HG03066 (cell line): ENCODE measurements at regions not wholly inside any gene's neighbourhood (a gene's known extent, or its start where the extent isn't known, plus 50 kb on each side); places are given as distances from the start of the nearest gene placed in this dataset.
"Not testable (repeated sequence)": the region's sequence is repeated elsewhere in the genome, so short reads cannot be mapped to it uniquely, and the experiment has no call there.

Source experiments
- ATAC-seq: cut with Tn5 transposase; IDR thresholded peaks from one replicate; pipeline ENCODE4 v1.9.1; 2021; ENCODE audit warnings: low read depth; ENCODE audit not compliant: unreplicated experiment

DNA sequence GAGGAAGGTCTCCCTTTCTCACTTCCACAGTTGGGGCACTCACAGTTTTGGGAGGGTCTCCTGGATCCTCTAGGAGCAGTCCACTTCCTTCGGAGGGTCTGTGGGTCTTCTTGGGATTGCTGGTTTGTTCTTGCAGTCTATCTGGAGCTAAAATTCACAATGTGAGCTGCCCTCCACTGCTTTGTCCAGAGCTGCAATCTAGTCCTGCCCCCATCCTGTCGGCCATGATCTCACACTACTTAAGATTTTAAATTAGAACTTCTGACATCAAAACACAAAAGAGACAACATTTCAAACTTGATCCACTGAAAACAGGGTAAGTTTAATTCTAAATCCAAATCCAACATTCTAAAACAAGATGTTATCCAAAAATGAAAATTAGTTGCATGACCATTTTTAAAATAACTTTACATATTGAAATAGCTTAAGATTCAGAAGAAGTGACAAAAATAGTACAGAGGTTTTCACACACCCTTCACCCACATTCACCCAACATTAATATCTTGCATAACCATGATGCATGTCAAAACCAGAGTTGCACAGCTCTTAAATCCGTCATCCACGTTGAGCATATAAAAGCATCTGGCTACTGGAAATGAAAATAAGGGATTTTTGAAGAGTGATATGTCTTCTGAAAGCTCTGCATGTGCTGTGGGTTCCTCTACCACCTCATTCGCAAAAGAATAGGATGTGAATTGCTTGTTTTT, 113.7 kb upstream of the EPB41L4A start:
- ATAC-seq, result no peak

GRCh38 chr5:112533362-112533761, 114.3 kb upstream of the EPB41L4A start:
- no peak for ATAC-seq

DNA sequence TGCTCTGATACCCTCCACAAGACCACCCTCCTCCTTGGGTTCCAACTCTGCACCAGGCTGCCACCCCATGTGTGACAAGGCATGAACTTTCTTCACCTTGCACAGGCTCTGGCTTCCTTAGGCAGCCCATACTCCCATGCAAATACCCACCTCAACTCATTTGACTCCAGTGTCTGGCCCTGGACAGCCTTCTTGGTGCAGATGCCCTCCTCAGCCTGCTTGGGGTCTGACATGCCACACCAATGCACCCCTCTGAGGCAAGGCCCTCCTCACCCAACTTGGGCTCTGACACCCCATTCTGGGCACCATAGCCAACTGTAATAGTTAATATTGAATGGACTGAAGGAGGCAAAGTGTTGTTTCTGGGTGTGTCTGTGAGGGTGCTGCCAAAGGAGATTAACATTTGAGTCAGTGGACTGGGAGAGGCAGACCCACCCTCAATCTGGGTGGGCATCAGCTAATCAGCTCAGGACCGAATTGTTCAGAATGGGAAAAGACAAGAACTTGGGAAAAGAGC, 115.0 kb upstream of the EPB41L4A start:
- no peak for ATAC-seq

DNA sequence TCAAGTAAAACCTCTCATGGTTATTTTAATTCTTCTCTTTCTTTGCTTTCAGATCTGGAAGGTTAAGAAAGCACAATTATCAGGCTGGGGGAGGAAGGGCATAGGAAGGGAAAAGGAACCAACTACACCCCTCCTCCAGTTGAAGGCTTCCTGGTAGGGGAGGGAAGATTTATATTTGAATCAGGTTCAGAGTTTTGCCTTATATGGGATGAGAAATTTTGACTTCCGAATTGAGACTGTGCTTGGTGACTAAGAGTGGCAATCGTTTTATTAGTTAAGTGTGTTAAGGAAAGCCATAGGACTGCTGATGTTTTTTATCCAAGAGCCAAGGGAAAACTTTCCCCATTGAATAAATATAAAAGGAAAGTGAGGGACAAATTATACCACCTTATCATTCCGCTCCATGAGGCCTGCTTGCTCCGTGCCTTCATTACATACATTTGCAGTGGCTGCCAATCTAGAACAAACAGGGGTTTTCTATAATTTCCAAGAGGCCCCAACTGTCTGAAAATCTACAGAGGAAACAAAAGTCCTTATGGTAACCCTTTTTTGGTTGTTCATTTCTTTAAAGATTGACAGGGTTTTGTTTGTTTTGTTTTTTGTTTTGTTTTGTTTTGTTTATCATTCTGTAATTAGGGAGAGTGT, 115.7 kb upstream of the EPB41L4A start:
- ATAC-seq, result no peak

- no peak for ATAC-seq
These were observed 116.3 kb upstream of the EPB41L4A start for GRCh38 chr5:112535356-112535755.

- not testable (repeated sequence) for ATAC-seq
These were observed 125.5 kb upstream of the EPB41L4A start for GRCh38 chr5:112544558-112544957.

- no peak for ATAC-seq
These were observed 128.0 kb upstream of the EPB41L4A start for GRCh38 chr5:112546946-112547592.

DNA sequence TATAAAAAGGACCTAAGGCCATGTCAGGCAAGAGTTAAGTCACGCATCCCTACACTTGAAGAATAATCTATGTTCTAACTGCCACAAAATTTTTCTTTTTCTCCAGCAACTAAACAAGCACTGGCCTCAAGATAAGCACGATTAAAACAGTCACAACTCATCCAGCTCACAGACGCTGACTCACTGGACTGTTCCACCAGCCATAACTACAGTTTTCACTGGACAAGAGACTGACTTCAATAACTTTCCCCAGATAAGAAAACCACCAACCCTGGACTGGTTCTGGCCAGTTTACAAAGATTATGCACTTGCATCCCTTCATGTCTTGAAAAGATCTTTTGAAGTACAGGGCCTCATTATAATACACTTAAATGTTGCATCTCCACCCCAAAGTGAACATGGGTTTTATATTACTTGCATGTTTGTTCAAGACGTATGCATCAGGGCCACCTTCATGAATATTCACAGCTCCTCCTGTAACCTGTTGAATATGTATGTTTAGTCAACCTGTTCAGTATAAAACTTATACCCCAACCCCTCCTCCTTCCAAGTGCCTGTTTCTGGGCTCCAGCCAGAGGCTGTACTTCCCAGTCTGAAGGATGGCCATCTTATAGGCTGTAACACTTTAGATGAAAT, 129.3 kb upstream of the EPB41L4A start:
- no peak for ATAC-seq

GRCh38 chr5:112549127-112549526, 130.1 kb upstream of the EPB41L4A start:
- no peak for ATAC-seq

DNA sequence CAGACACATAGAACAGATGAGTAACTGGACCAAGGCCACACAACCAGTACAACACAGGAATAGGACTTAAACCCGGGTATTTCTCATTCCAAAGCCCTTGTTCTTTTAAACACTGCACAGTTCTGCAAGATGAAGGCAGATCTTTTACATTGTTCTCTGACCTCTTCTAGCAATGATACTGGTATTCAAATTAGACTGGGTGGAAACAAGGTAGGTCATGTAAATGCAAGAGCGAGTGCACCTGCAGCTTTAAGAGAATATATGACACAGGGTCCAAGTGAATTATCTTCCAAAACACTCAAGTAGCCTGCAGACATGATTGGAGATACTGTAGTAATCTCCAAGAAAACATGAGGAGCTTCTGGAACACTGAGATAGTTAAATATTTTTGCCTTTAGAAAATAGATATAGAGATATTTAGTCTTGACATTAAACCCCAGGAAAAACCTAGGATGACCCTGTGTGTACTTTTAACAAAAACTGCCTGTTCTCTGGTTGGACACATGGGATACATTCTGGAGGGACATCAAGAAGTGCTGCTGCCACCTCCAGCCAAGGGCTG, 130.6 kb upstream of the EPB41L4A start:
- no peak for ATAC-seq

GRCh38 chr5:112551419-112552032, 132.4 kb upstream of the EPB41L4A start:
- no peak for ATAC-seq

DNA sequence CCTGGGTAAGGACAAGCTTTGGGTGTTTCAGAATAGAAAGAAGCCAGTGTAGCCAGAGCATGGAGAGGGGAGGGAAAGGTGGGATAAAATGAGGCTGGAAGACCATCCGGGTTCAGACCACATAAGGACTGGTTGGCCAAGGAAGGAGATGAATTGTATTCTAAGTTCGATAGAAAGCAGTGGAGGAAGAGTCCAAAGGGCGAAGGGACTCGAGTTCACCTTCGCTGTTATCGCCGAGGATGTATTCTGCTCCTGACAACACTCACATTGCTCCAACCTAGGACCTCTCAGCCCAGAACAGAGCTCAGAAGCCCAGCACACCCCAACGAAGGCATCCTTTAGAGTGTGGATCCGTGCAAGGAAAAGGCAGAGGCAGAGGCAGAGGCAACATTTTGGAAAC, 133.1 kb upstream of the EPB41L4A start:
- no peak for ATAC-seq

GRCh38 chr5:112552791-112553190, 133.7 kb upstream of the EPB41L4A start:
- ATAC-seq, result no peak

GRCh38 chr5:112554101-112554977, 135.3 kb upstream of the EPB41L4A start:
- no peak for ATAC-seq

- ATAC-seq, result no peak
These were observed 136.1 kb upstream of the EPB41L4A start for GRCh38 chr5:112555197-112555596.

GRCh38 chr5:112555691-112556090, 136.6 kb upstream of the EPB41L4A start:
- no peak for ATAC-seq

DNA sequence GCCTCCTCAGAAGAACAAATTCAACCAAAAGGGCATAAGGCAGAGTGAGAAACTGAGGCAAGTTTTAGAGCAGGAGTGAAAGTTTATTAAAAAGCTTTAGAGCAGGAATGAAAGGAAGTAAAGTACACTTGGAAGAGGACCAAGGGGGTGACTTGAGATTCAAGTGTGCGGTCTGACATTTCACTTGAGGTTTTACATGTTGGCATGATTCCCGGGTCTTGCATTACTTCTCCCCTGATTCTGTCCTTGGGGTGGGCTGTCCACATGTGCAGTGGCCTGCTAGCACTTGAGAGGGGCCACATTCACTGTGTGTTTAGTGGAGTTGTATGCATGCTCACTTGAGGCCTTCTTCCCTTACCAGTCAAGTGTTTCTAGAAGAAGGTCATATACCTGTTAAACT, 140.4 kb upstream of the EPB41L4A start:
- ATAC-seq, result not testable (repeated sequence)

DNA sequence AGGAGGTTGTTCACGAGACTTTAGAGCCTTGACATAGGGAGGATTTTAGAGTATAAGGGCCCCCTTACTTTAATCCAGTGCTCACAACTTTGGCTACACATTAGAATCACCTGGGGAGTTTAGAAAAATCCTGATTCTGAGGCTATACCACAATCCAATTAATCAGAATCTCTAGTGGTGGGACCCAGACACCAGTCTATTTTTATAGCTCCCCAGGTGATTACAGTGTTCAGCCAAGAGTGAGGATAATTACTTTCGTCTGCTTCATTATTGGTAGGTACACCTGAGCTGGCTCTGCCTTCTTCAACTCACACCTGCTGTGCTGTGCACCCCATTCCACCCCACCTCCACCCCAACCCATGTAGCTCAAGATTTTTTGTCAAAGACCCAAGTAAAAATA, 141.3 kb upstream of the EPB41L4A start:
- ATAC-seq, result no peak

GRCh38 chr5:112563169-112563826, 144.2 kb upstream of the EPB41L4A start:
- ATAC-seq, result no peak
